RWPE1 (cell line): ENCODE measurements at regions not wholly inside any gene's neighbourhood (a gene's known extent, or its start where the extent isn't known, plus 50 kb on each side); places are given as distances from the start of the nearest gene placed in this dataset.

ENCODE experiments used
- CTCF ChIA-PET: fragments of 350-600 bp; sonication (Branson Sonifier 250); formaldehyde crosslinking; extraction: SDS; loops from one replicate; lab custom pipeline; 2021; lab: Yijun Ruan, JAX
- POLR2A ChIA-PET: fragments of 400-600 bp; formaldehyde crosslinking; extraction: SDS; loops from one replicate; lab custom pipeline; 2020; ENCODE audit warnings: antibody characterized with exemption; ENCODE audit not compliant: low non-redundant PET; lab: Yijun Ruan, JAX
- DNase-seq: peaks from one replicate; pipeline ENCODE4 v3.0.0; 2012; ENCODE audit warnings: low spot score
- H3K27ac ChIP-seq: fragments of 450-650 bp; 2 replicates; pipeline ENCODE4 v1.5.1; 2017
- TF ChIP-seq, protein P1 (sequence below): fragments of 450-650 bp; conservative IDR thresholded peaks from 2 replicates; pipeline ENCODE4 v1.5.1; 2017; ENCODE audit warnings: low read depth, mild to moderate bottlenecking

DNA sequence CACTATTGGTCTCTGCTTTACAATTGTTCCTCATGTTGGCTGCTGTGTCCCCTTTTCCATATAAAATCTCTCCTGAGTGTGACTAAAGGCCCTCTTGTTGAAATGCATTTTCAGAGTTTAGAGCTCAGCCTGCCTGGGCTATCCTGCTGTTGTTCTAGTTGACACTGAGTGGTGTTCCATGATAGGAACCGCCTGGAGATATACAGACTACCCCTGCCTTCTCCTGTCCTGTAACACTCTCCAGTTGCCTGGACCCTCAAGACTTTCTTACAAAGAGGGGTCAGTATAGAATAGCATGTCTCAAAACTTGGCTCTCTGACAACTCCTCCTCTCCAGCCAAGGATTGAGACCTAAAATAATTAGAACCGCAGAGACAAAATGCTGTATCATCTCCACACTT is 152.0 kb upstream of the POU3F1 start:
- no peak for DNase-seq
- TF ChIP-seq, protein P1, sequence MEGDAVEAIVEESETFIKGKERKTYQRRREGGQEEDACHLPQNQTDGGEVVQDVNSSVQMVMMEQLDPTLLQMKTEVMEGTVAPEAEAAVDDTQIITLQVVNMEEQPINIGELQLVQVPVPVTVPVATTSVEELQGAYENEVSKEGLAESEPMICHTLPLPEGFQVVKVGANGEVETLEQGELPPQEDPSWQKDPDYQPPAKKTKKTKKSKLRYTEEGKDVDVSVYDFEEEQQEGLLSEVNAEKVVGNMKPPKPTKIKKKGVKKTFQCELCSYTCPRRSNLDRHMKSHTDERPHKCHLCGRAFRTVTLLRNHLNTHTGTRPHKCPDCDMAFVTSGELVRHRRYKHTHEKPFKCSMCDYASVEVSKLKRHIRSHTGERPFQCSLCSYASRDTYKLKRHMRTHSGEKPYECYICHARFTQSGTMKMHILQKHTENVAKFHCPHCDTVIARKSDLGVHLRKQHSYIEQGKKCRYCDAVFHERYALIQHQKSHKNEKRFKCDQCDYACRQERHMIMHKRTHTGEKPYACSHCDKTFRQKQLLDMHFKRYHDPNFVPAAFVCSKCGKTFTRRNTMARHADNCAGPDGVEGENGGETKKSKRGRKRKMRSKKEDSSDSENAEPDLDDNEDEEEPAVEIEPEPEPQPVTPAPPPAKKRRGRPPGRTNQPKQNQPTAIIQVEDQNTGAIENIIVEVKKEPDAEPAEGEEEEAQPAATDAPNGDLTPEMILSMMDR, result no peak
- POLR2A ChIA-PET, result no interaction called here
- no peak overlapping the region for H3K27ac ChIP-seq
- CTCF ChIA-PET, result no interaction called here

DNA sequence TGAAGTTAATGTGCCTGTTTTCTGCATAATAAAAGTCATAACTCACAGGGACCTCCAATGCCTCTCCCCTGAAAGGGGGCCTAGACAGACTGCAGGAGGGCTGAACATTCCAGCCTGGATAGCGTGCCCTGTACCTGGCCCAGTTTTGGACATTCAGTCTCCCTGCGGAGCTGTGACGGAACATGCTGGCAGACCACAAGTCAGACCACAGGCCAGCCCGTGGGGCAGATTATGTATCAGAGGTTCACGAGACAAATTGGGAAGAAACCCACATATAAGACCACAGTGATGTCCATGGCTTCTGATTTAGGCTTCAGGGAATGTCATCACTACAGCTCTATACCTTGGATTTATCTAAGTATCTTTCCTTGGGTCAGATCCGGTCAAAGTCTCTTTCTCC is 151.5 kb upstream of the POU3F1 start:
- DNase-seq, result no peak
- ChIA-PET CTCF (no interaction called here), POLR2A (no interaction called here)
- TF ChIP-seq, protein P1, result no peak
- H3K27ac ChIP-seq, result no peak overlapping the region

DNA sequence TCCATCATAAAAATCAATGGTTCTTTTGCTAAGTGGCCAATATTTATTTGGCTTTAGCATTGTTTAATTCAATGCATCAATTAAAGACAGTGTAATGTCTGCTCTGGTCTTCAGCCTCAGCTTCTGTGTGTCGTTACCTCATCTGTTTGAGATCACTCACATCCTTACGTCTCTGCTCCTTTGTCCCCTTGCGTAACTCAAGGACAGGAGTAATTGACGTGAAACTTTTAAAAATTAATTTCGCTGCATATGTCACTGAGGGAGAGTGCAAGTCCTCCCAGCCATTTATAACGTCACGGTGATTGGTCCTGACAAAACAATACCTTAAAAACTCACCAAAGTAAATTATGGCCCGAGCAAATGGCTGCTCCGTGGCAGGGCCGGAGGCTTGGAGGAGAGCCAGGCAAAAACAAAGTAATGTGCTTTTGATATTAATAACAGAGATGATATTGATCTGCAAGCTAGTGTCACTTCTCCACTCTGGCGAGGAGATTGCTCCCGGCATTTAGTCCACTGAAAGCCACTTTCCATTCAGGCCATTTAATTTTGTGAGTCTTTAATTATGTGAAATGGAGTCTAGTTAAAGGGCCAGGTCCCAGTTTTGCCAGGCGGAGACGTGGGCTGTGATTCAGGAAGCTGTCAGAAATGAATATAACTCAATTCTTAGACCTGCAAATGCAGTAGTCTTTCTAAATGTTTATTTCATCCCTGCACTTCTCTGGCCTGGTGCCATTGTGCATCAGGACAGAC is 150.9 kb upstream of the POU3F1 start:
- ChIA-PET CTCF (no interaction called here), POLR2A (no interaction called here)
- H3K27ac ChIP-seq, result no peak overlapping the region
- no peak for DNase-seq
- TF ChIP-seq, protein P1, result no peak

DNA sequence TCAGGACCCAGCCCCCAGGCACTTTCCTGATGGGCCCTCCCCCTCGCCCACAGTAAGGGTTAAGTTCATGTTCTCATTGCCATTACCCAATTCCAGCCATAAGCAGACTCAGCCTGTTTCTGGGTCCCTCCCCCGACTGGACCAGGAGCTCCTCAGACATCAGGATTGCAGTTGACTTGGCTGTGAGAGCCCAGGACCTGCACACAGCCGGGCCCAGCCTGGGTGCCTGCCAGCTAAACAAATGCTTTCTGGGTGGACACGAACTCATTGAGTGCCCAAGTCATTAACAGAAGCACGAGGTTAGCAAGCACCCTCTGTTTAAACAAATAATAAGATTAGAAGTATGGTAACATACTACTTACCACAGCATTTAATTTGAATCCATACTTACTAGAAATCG is 147.9 kb upstream of the POU3F1 start:
- POLR2A ChIA-PET, result no interaction called here
- TF ChIP-seq, protein P1, result no peak
- DNase-seq, result no peak
- CTCF ChIA-PET, result no interaction called here
- no peak overlapping the region for H3K27ac ChIP-seq

DNA sequence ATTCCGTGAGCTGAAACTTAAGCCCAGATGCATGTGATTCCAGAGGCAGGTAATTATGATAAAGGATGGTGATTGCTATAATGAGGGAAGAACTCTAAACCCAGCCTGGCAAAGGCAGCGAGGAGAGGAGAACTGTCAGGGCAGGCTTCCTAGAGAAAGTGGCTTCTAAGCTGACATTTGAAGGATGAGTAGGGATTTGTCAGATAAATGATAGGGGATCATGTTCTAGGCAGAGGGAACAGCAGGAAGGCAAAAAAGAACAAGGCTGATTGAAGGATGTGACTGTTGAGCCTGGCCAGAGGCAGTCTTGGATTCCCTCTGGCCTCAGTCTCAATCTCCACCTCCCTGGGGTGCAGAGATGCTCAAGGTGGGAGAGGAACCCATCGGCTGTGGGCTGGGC is 146.4 kb upstream of the POU3F1 start:
- TF ChIP-seq, protein P1, result no peak
- DNase-seq, result no peak
- H3K27ac ChIP-seq, result no peak overlapping the region
- ChIA-PET POLR2A (no interaction called here), CTCF (interaction anchor here (0.6 to 0.7 kb wide), 2 partner anchors 145 to 1057 kb away, joined by 3 read pairs; no protein-coding TSS in a partner anchor)

DNA sequence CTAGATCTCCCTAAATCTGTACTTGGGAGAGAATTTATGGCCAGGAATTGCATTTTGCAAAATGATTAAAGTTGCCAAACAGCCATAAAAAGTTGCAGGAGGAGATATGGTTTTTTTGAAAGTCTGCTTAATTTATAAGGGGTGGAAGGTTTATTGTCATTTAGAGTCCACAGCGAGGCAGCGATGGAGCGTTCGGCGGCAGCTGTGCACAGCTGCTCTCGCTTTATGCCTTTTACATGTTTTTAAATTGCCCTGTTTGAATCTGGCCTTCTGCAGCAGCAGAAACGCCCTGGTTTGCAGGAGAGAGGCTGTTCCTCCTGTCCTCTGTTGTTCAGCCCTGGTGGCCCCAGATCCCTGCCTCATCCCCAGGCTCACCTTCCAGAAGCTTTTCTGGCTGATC is 144.9 kb upstream of the POU3F1 start:
- ChIA-PET CTCF (interaction anchor here (1.5 kb wide), 1 partner anchor 38 kb away, joined by 4 read pairs; no protein-coding TSS in a partner anchor), POLR2A (no interaction called here)
- TF ChIP-seq, protein P1, result no peak
- no peak for DNase-seq
- H3K27ac ChIP-seq, result no peak overlapping the region
